ENCODE measurements at regions not wholly inside any gene's neighbourhood (a gene's known extent, or its start where the extent isn't known, plus 50 kb on each side); places are given as distances from the start of the nearest gene placed in this dataset.
"Not testable (repeated sequence)": the region's sequence is repeated elsewhere in the genome, so short reads cannot be mapped to it uniquely, and the experiment has no call there.

DNA sequence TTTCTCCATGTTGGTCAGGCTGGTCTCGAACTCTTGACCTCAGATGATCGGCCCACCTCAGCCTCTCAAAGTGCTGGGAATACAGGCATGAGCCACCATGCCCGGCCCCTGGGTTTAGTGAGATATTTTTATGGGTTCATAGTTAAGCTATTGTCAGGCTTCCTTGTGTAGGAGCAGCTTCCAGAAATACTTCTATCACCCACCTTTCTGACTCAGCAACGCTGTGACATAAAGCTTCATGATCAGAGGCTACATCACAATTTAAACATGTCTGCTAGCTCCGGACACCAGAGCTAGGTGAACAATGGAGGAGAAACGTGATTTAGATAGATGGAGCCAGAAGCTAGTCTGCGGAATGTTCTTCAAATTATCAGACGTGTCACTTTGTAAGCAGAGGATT is 295.8 kb upstream of the LYZL1 start:
- H3K36me3 Mint-ChIP-seq, result no peaks in the 10 kb centered on the region
- H3K9me3 Mint-ChIP-seq, result no peaks in the 10 kb centered on the region
- DNase-seq (ENCODE audit: low spot score in 2 of 2) (no peak), ATAC-seq (no peak)
- no peak overlapping the region for H3K27ac Mint-ChIP-seq

DNA sequence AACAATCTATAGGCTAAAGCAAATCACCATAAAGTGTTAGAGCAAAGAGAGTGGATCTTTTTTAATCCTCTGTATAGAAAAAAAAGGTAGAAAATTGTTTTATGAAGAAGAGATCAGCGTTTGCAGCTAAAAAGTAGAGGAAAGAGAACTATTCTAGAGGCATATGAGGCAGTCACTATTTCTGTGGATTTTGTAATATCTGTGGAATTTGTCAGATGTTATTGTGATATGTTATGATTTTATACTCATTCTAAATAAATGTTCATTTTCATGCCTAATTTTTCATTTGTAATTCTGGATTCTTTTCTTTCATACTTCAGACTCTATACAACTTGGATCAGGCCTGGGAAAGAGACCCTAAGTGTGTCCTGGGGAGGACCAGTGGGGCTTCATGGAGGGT is 295.0 kb upstream of the LYZL1 start:
- ATAC-seq, result no peak
- H3K27ac Mint-ChIP-seq, result no peak overlapping the region
- H3K9me3 Mint-ChIP-seq, result no peaks in the 10 kb centered on the region
- no peak for DNase-seq (ENCODE audit: low spot score in 2 of 2)
- H3K36me3 Mint-ChIP-seq, result no peaks in the 10 kb centered on the region

DNA sequence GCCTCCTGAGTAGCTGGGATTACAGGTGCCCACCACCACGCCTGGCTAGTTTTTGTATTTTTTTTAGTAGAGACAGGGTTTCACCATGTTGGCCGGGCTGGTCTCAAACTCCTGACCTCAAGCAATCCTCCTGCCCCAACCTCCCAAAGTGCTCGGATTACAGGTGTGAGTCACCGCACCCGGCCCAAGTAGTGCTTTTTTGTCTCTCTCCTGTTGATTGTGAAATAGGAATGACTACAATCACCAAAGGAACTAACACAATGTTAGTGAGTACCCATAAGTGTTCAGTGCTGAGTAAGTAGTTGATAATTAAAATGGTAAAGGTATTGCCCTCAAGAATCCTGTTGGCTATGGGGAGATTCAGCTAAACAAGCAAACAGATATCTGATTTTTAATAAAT is 294.1 kb upstream of the LYZL1 start:
- not testable (repeated sequence) for H3K9me3 Mint-ChIP-seq; H3K36me3 Mint-ChIP-seq; DNase-seq (ENCODE audit: low spot score in 2 of 2); ATAC-seq; H3K27ac Mint-ChIP-seq

DNA sequence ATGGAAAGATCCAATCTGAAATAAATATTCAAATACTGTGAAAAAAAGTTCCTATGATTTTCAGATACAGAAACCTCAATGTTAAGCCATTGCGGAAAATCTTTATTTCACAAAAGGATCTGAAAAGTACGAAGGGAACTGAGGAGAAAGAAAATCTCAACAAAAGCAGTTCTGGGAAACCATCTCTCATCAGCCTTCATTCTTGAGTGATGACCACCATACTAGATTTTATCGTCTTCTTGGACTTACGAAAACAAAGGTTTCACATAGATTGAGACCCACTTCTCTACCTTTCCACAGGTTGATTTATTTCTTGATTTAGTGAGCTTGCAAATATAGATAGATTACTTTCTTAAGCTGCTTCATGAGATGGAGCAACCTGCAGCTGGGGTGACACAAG is 293.4 kb upstream of the LYZL1 start:
- ATAC-seq (no peak), DNase-seq (ENCODE audit: low spot score in 2 of 2) (no peak)
- Mint-ChIP-seq H3K9me3 (no peaks in the 10 kb centered on the region), H3K36me3 (no peaks in the 10 kb centered on the region), H3K27ac (no peak overlapping the region)

DNA sequence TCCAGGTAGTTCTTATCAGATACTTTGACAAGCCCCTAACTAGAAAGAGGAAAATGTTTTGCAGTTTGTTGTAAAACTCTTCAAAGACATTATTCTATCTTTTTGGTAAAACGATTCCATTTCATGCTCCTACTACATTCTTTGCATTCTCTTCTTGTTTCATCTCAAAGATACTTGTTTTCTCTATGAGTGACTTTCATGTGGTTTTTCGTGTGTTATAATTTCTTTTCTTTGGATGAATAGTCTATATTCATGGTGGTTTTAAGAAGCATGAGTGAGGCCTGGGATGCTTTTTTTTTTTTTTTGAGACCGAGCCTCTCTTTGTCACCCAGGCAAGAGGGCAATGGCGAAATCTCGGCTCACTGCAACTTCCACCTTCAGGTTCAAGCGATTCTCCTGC is 292.5 kb upstream of the LYZL1 start:
- H3K9me3 Mint-ChIP-seq, result no peaks in the 10 kb centered on the region
- ATAC-seq (peak in 1 of 2 donors; percentile 60), DNase-seq (ENCODE audit: low spot score in 2 of 2) (no peak)

DNA sequence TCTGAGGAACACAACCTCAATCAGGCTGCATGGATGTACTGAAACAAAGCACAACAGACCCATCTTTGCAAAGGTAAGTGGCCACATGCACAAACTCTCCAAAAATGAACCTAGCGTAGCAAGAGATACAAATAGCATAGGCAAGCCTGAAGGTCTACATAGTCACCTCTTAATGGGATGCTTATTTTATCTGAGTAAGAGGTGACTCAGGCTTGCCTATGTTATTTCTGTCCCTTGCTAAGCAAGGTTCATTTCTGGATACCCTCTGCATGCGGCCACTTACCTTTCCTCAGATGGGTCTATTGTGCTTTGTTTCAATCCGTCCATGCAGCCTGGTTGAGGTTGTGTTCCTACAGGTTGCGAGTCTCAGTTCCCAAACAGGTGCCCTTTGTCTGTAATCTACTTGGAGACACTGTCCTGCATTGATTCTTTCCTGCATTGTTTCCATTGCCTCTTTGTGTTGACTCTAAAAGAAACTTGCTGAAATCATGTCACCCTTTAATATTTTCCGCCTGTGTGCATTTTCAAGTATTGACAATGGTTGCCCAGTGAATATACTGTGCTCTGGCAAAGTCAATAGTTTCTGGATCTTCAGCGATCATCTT is 291.8 kb upstream of the LYZL1 start:
- no peaks in the 10 kb centered on the region for H3K36me3 Mint-ChIP-seq
- no peak overlapping the region for H3K27ac Mint-ChIP-seq
- DNase-seq (ENCODE audit: low spot score in 2 of 2), result no peak
- no peak for ATAC-seq
- no peaks in the 10 kb centered on the region for H3K9me3 Mint-ChIP-seq

More for the DNA sequence above, 292.5 kb upstream of the LYZL1 start:
- H3K36me3 Mint-ChIP-seq, result no peaks in the 10 kb centered on the region
- H3K27ac Mint-ChIP-seq, result no peak overlapping the region

DNA sequence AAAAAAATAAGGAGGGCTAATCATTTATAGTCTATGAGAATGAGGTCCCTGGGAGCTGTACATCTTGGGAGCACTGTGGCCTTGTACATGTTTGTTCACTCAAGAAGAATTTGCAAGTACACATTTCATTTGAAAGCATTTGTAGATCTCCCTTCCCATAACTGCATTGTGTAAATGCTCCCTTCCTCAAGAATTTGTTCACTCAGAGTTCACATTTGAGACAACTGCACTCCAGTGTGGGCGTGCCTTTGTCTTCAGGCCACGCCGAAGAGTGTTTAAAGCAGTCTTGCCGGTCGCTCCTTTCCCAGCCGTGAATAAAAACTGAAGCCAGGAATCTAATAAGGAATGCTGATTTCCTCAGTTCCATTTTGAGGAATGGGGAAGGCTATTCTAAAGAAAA is 291.1 kb upstream of the LYZL1 start:
- no peaks in the 10 kb centered on the region for H3K9me3 Mint-ChIP-seq
- no peak for ATAC-seq
- no peak overlapping the region for H3K27ac Mint-ChIP-seq
- no peak for DNase-seq (ENCODE audit: low spot score in 2 of 2)
- no peaks in the 10 kb centered on the region for H3K36me3 Mint-ChIP-seq

DNA sequence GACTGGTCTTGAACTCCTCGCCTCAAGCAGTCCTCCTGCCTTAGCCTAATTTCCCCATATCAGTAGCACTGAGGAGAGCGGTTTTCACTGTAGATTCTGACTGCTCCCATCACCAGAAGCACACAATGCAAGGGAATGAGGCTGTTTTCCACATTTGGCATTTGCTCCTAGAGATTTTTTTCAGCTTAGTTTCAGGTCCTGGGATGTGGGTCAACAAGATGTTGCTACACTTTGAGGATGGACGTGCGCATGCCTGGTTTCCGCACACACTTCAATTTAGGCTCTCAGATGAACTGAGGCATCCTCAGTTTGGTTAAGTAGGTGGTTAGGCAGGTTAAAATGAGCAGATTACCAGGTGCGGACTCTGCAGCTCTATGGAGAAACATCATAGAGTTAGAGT is 287.1 kb upstream of the LYZL1 start:
- no peak overlapping the region for H3K27ac Mint-ChIP-seq
- DNase-seq (ENCODE audit: low spot score in 2 of 2) (no peak), ATAC-seq (no peak)
- no peaks in the 10 kb centered on the region for H3K36me3 Mint-ChIP-seq
- no peaks in the 10 kb centered on the region for H3K9me3 Mint-ChIP-seq

DNA sequence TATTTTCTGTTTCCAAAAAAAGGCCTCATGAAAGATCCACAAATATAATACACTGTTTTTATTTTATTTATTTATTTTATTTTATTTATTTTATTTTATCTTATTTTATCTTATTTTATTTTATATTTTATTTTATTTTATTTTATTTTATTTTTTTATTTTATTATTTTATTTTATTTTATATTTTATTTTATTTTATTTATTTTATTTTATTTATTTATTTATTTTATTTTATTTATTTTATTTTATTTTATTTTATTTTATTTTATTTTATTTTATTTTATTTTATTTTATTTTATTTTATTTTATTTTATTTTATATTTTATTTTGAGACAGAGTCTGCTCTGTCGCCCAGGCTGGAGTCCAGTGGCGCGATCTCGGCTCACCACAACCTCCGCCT is 285.9 kb upstream of the LYZL1 start:
- not testable (repeated sequence) for H3K36me3 Mint-ChIP-seq; H3K27ac Mint-ChIP-seq; ATAC-seq; H3K9me3 Mint-ChIP-seq; DNase-seq (ENCODE audit: low spot score in 2 of 2)

DNA sequence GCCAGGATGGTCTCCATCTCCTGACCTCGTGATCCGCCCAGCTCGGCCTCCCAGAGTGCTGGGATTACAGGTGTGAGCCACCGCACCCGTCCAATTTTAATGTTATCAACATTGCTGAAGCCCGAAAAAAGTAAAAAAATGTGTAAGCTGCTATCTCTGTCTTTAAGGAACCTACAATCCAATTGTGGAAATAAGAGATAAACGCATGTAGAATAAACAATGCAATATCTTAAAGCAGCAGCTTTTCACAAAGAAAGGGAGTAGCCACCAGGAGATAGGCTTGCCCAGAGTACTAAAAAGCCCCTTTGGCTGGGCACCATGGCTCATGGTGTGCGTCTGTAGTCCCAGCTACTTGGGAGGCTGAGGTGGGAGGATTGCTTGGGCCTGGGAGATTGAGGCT is 282.9 kb upstream of the LYZL1 start:
- DNase-seq (ENCODE audit: low spot score in 2 of 2), result no peak
- no peak overlapping the region for H3K27ac Mint-ChIP-seq
- no peaks in the 10 kb centered on the region for H3K36me3 Mint-ChIP-seq
- no peak for ATAC-seq
- no peaks in the 10 kb centered on the region for H3K9me3 Mint-ChIP-seq

DNA sequence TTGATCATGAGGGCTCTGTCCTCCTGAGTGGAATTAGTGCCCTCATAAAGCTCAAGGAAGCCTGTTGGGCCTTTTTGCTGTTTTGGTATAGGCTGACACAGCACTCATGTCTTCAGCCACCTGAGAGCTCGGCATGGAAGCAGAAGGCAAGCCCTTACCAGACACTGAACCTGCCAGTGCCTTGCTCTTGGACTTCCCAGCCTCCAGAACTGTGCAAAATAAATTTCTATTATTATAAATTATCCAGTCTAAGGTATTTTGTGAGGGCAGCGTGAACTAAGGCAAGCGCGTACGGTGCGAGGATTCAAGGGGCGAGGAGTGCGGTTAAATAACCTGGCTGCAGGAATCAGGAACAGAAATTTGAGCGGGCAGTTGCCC is 281.5 kb upstream of the LYZL1 start:
- H3K27ac Mint-ChIP-seq, result no peak overlapping the region
- ATAC-seq, result no peak
- DNase-seq (ENCODE audit: low spot score in 2 of 2), result no peak
- H3K36me3 Mint-ChIP-seq, result no peaks in the 10 kb centered on the region
- H3K9me3 Mint-ChIP-seq, result no peaks in the 10 kb centered on the region

DNA sequence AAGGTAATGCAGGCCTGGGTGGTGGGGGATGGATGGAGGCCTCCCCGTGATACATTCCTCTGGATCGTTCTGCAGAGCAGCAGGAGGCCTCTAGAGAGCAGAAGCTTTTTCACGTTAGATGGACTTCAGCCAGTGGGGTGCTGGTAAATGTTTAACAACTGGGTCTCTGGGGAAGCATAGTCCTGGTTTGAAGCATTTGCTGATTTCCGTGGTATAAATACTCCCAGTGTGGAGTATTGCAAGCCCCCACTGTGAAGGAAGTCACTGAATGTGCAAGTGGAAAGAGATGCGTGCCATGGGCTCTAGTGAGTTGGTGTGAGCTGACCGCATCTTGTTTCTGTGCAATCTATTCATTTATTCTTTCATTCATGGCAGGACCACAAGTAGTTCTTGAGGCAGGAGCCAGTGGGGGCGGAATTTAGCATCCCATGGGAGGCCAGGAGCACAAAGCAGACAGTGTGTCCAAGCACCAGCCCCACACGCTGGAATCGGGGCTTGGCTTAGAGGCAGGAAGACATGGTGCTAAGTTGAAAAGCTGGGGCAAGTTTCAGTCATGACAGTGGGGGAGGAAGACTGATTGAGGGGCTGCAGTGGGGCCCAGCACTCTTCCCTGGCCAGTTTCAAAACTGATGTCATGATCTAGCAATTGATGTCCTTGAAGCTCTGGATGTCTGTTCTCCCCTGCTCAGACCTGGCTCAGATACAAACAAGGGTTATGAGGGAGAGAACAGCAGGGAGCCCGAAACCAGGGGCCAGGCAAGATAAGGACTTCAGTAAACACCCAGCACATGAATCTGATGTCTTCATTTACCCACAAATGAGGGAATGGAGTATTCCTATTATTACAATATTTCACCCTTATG is 280.9 kb upstream of the LYZL1 start:
- peak overlapping the region in 1 of 2 donors; percentile 29 for H3K27ac Mint-ChIP-seq
- no peaks in the 10 kb centered on the region for H3K36me3 Mint-ChIP-seq
- H3K9me3 Mint-ChIP-seq, result no peaks in the 10 kb centered on the region
- no peak for DNase-seq (ENCODE audit: low spot score in 2 of 2)
- ATAC-seq, result no peak

DNA sequence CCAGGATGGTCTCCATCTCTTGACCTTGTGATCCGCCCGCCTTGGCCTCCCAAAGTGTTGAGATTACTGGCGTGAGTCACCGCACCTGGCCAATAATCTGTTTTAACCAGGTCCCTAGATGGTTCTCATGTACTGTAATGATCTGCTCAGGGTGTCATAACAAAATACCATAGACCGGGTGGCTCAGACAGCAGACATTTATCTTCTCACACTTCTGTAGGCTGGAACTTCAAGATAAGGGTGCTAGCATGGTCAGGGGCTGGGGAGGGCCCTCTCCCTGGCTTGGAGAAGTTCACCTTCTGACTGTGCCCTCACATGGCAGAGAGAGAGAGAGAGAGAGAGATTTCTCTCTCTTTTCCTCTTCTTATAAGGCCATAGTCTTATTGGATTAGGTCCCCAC is 279.4 kb upstream of the LYZL1 start:
- Mint-ChIP-seq H3K9me3 (no peaks in the 10 kb centered on the region), H3K27ac (no peak overlapping the region), H3K36me3 (no peaks in the 10 kb centered on the region)
- DNase-seq (ENCODE audit: low spot score in 2 of 2) (no peak), ATAC-seq (no peak)

DNA sequence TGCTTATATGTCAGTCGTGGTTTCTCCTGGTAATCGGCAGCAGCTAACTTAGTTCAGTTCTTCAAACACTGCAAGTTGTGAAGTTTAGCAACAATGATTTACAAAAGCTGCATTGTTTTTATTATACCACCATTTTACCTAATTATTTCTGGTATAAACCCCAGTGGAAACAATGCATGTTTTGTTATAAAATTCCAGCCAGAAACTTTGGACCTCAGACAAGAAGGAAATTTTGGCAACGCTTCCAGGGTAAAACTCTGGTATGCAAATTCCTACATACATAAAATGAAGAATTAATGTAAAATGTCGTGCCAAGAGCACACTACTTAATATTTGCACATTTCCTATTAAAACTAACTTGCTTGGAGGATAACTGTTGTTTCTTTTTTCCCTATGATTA is 277.4 kb upstream of the LYZL1 start:
- DNase-seq (ENCODE audit: low spot score in 2 of 2) (no peak), ATAC-seq (no peak)
- Mint-ChIP-seq H3K27ac (no peak overlapping the region), H3K36me3 (no peaks in the 10 kb centered on the region), H3K9me3 (no peaks in the 10 kb centered on the region)

DNA sequence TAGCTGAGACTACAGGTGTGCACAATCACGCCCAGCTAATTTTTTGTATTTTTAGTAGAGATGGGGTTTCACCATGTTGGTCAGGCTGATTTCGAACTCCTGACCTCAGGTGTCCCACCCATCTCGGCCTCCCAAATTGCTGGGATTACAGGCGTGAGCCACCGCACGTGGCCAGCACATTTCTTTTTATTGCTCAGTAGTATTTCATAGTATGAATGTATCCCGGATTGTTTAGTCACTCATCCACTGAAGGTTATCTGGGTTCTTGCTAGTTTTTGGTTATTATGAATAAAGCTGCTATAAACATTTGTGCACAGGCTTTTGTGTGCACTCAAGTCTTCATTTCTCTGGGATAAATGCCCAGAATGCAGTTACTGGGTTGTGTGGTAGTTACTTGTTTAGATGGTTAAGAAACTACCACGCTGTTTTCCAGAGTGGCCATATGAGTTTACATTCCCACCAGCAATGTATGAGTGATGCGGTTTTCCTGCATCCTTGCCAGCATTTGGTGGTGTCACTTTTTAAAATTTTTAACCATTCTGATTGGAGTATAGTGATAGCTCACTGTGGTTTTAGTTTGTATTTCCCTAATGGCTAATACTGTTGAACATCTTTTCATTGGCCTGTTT is 275.8 kb upstream of the LYZL1 start:
- H3K9me3 Mint-ChIP-seq, result peaks cover 0 to 6% of the 10 kb centered on the region in 2 donors
- DNase-seq (ENCODE audit: low spot score in 2 of 2), result no peak
- no peak overlapping the region for H3K27ac Mint-ChIP-seq
- H3K36me3 Mint-ChIP-seq, result no peaks in the 10 kb centered on the region
- ATAC-seq, result no peak

DNA sequence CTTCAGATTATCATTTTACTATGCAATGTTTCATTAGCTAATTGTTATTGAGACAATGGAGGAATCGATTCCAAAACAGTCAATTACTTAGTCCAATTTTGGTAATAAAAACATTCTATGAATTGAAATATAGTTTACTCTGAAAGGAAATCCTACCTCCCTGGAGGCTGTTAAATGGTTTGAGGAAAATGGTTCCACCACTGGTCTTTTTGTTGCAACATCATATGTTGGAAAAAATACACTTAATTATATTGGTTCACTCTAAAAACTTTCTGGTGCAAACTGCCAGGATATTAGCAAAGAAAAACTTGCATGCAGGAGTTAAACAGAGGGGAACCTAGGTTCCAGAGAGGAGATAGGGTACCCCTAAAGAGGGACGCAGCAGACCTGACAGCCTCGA is 267.3 kb upstream of the LYZL1 start:
- Mint-ChIP-seq H3K36me3 (no peaks in the 10 kb centered on the region), H3K9me3 (peaks cover 0 to 6% of the 10 kb centered on the region in 2 donors), H3K27ac (no peak overlapping the region)
- no peak for ATAC-seq
- no peak for DNase-seq (ENCODE audit: low spot score in 2 of 2)

DNA sequence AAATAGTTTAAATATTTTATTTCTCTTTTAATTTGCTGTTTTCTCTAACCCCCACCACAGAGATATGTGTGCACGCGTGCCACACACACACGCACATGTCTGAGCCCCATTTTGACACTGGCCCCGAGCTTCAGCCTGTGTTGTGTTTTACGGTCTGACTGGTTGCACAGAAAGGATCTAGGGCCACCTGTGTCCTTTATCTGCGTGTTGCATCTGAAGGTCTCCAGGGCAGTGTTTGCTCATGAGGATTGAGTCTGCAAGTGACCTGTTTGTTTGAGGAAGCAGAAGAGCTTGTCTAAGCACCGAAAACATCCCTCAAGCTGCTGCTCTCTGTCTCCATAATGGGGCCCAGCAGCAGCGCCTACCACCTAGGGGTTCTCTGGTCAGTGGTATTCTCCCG is 266.4 kb upstream of the LYZL1 start:
- no peak for DNase-seq (ENCODE audit: low spot score in 2 of 2)
- H3K27ac Mint-ChIP-seq, result no peak overlapping the region
- H3K36me3 Mint-ChIP-seq, result no peaks in the 10 kb centered on the region
- H3K9me3 Mint-ChIP-seq, result peaks cover 0 to under 1% of the 10 kb centered on the region in 2 donors
- ATAC-seq, result no peak

DNA sequence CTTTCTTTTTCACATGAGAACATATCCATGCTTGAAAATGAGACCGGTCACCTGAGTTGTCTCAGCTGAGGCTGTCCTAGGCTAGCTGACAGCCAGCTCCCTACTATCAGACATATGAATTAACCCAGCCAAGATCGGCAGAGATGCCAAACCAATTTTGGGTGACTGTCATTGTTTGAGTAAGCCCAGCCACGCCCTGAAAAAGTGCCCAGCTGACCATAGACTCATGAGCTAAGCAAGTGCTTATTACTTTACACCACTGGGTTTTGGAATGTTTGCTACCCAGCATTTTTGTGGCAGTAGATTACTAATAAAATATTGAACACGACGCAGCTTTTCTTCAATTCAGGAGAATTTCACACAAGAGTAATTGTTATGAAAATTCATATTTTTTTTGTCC is 265.2 kb upstream of the LYZL1 start:
- no peaks in the 10 kb centered on the region for H3K36me3 Mint-ChIP-seq
- no peak for DNase-seq (ENCODE audit: low spot score in 2 of 2)
- no peaks in the 10 kb centered on the region for H3K9me3 Mint-ChIP-seq
- H3K27ac Mint-ChIP-seq, result no peak overlapping the region
- no peak for ATAC-seq

Data from activated naive CD4-positive, alpha-beta T cell treated with anti-CD3 and anti-CD28 coated beads, Interleukin-2, amount 50 U/mL, for 72 hours (primary cell).